Endodermal cell (in vitro differentiated cells): ENCODE measurements at regions not wholly inside any gene's neighbourhood (a gene's known extent, or its start where the extent isn't known, plus 50 kb on each side); places are given as distances from the start of the nearest gene placed in this dataset.

ENCODE experiments used
- DNase-seq: peaks from one replicate; pipeline ENCODE4 v3.0.0-alpha.2; 2017
- H3K27ac ChIP-seq: 2 replicates; pipeline ENCODE4 v1.5.1; 2013; ENCODE audit warnings: mild to moderate bottlenecking, low read depth, low read length, moderate library complexity
- H3K27me3 ChIP-seq: 2 replicates; pipeline ENCODE4 v1.6.1; 2013; ENCODE audit warnings: mild to moderate bottlenecking, low read length, moderate library complexity; ENCODE audit not compliant: insufficient read depth, control insufficient read depth, poor library complexity, severe bottlenecking
- H3K36me3 ChIP-seq: 2 replicates; pipeline ENCODE4 v1.7.0; 2013; ENCODE audit warnings: mild to moderate bottlenecking, low read length, moderate library complexity; ENCODE audit not compliant: control insufficient read depth, insufficient read depth
- H3K4me1 ChIP-seq: one replicate; pipeline ENCODE4 v1.7.0; 2013; ENCODE audit warnings: low read length; ENCODE audit not compliant: control insufficient read depth, insufficient read depth
- H3K4me3 ChIP-seq: 2 replicates; pipeline ENCODE4 v1.5.1; 2013; ENCODE audit warnings: mild to moderate bottlenecking, low read length, moderate library complexity
- H3K9ac ChIP-seq: 2 replicates; pipeline ENCODE4 v1.6.1; 2013; ENCODE audit warnings: mild to moderate bottlenecking, low read length, moderate library complexity; ENCODE audit not compliant: poor library complexity, severe bottlenecking; ENCODE audit errors: extremely low read depth
- H3K9me3 ChIP-seq: 2 replicates; pipeline ENCODE4 v1.6.1; 2013; ENCODE audit warnings: mild to moderate bottlenecking, low read length, moderate library complexity; ENCODE audit not compliant: control insufficient read depth
- H3K27ac Mint-ChIP-seq: 2 replicates; pipeline ENCODE4 v1.8.0; 2020; ENCODE audit warnings: mixed read lengths
- H3K27me3 Mint-ChIP-seq: 2 replicates; pipeline ENCODE4 v1.8.0; 2021; ENCODE audit warnings: mild to moderate bottlenecking, mixed read lengths; ENCODE audit not compliant: insufficient read depth
- H3K36me3 Mint-ChIP-seq: 2 replicates; pipeline ENCODE4 v1.8.0; 2020; ENCODE audit warnings: low read depth, mixed read lengths
- H3K4me1 Mint-ChIP-seq: 2 replicates; pipeline ENCODE4 v1.8.0; 2020; ENCODE audit warnings: mixed read lengths
- H3K4me3 Mint-ChIP-seq: 2 replicates; pipeline ENCODE4 v1.8.0; 2020; ENCODE audit warnings: mild to moderate bottlenecking, moderate library complexity, mixed read lengths
- H3K9me3 Mint-ChIP-seq: 2 replicates; pipeline ENCODE4 v1.8.0; 2020; ENCODE audit warnings: mild to moderate bottlenecking, mixed read lengths
- CTCF ChIP-seq: fragments of 200-600 bp; sonication (generic); conservative IDR thresholded peaks from 2 replicates; pipeline ENCODE4 v1.5.0; 2021; ENCODE audit warnings: antibody characterized with exemption, mild to moderate bottlenecking
- WGBS, 2 experiments: methylation state at CpG; one replicate each; pipeline versions ENCODE4 v1.1.5 to v1.1.7; 2013; ENCODE audit warnings: missing lambda C conversion rate in 2 of 2, mixed read lengths in 1 of 2; ENCODE audit not compliant: insufficient coverage in 1 of 2, insufficient read length in 1 of 2; 5-methylcytosine and 5-hydroxymethylcytosine counted together

GRCh38 chr12:5292651-5293050 is 139.3 kb upstream of the NTF3 start:
- Histone ChIP-seq H3K27ac (no peak overlapping the region), H3K4me1 (no peaks in the 10 kb centered on the region), H3K36me3 (no peaks in the 10 kb centered on the region), H3K9ac (no peak overlapping the region), H3K27me3 (no peaks in the 10 kb centered on the region), H3K9me3 (no peaks in the 10 kb centered on the region), H3K4me3 (no peak overlapping the region)
- 96 to 100% methylated on average over 2 to 5 of the region's 5 CpGs for WGBS, 2 experiments
- peaks cover 15% of the 10 kb centered on the region for H3K4me1 Mint-ChIP-seq
- peaks cover 14% of the 10 kb centered on the region for H3K9me3 Mint-ChIP-seq
- no peak overlapping the region for H3K27ac Mint-ChIP-seq
- no peak overlapping the region for H3K4me3 Mint-ChIP-seq
- no peak for DNase-seq
- TF ChIP-seq CTCF: no peak
- peaks cover 7% of the 10 kb centered on the region for H3K27me3 Mint-ChIP-seq
- H3K36me3 Mint-ChIP-seq: peaks cover 17% of the 10 kb centered on the region

- no peak for TF ChIP-seq CTCF
- Histone ChIP-seq H3K27me3 (no peaks in the 10 kb centered on the region), H3K36me3 (no peaks in the 10 kb centered on the region), H3K4me1 (no peaks in the 10 kb centered on the region), H3K4me3 (no peak overlapping the region), H3K9ac (no peak overlapping the region), H3K9me3 (no peaks in the 10 kb centered on the region), H3K27ac (no peak overlapping the region)
- Mint-ChIP-seq H3K27ac (no peak overlapping the region), H3K9me3 (peaks cover 13% of the 10 kb centered on the region), H3K27me3 (peaks cover 7% of the 10 kb centered on the region), H3K4me3 (no peak overlapping the region), H3K4me1 (peaks cover 15% of the 10 kb centered on the region), H3K36me3 (peaks cover 17% of the 10 kb centered on the region)
- no peak for DNase-seq
- 92 to 97% methylated on average over 2 of the region's 2 CpGs for WGBS, 2 experiments
Measured at GRCh38 chr12:5293773-5294172, 138.1 kb upstream of the NTF3 start.

GRCh38 chr12:5294274-5295070 is 137.4 kb upstream of the NTF3 start:
- Histone ChIP-seq H3K36me3 (no peaks in the 10 kb centered on the region), H3K27me3 (peaks cover 4% of the 10 kb centered on the region), H3K4me3 (no peak overlapping the region), H3K4me1 (no peaks in the 10 kb centered on the region), H3K9me3 (no peaks in the 10 kb centered on the region), H3K9ac (no peak overlapping the region), H3K27ac (no peak overlapping the region)
- Mint-ChIP-seq H3K4me3 (no peak overlapping the region), H3K27me3 (peaks cover 7% of the 10 kb centered on the region), H3K9me3 (peaks cover 12% of the 10 kb centered on the region), H3K4me1 (peaks cover 15% of the 10 kb centered on the region), H3K36me3 (peaks cover 17% of the 10 kb centered on the region), H3K27ac (no peak overlapping the region)
- WGBS, 2 experiments: 91 to 96% methylated on average over 4 to 11 of the region's 11 CpGs
- DNase-seq: no peak
- no peak for TF ChIP-seq CTCF
